A172 (cell line): ENCODE measurements at regions not wholly inside any gene's neighbourhood (a gene's known extent, or its start where the extent isn't known, plus 50 kb on each side); places are given as distances from the start of the nearest gene placed in this dataset.
A peak's percentile ranks its signal among the peaks of the same experiment; 100 is the strongest.

Experiments used
- DNase-seq: peaks from one replicate; pipeline ENCODE4 v3.0.0-alpha.2; 2015; ENCODE audit warnings: low spot score

DNA sequence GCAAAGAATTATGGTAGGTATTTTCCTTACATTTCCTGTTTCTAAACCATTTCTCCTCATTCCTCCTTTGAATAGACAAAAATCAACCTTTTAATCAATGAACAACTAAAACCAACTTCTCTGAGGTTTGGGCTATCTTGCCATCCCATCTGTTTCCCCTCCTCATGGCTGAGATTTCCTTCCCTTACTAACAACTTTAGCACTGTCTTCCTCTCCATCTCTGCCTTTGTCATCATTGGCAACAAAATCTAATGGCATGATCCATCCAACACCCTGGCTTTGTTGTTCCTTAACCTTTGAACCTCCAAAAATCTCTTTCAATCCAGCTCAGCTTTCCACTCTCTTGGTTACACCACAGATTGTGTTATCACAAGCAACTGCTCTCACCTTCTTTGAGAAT, 95.3 kb upstream of the FAM136A start:
- no peak for DNase-seq

DNA sequence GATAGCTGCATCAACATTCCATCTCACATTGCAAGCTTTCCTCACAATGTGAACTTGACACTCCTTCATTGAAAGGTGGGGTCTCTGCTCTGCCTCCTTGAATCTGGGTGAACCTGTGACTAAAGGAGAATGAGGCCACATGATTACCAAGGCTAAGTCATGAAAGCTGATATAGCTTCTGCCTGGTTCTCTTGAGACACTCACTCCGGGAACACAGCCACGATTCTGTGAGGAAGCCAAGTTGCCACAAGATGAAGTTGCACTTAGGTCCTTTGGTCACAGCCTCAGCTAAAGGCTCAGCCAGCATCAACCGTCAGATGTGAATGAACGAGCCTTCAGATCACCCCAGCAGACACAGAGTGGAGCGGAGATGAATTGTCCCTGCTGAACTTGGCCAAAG, 94.7 kb upstream of the FAM136A start:
- no peak for DNase-seq

DNA sequence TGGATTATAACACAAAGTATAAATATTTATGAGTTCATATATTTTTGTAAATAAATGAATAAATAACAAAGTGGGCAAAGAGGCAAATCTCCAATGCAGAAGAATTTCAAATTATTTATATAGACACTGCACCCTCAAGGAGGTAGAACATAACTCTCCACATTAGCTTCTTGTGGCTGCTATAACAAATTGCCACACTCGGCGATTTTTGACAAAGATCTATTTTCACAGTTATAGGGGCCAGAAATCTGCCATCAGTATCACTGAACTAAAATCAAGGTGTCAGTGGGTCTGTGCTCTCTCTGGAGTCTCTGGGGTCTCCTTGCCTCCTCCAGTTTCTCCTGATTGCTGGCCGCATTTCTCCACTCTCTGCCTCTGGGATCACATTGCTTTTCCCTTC, 92.0 kb upstream of the FAM136A start:
- DNase-seq: no peak

DNA sequence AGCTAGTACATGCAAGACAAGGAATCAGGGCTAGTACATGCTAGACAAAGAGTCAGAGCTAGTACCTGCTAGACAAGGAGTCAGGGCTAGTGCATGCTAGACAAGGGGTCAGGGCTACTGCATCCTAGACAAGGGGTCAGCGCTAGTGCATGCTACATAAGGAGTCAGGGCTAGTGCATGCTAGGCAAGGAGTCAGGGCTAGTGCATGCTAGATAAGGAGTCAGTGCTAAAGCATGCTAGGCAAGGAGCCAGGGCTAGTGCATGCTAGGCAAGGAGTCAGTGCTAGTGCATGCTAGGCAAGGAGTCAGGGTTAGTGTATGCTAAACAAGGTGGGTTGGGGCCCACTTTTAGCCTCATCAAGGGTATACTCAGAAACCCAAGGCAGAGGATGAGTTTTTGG, 90.1 kb upstream of the FAM136A start:
- DNase-seq: no peak

DNA sequence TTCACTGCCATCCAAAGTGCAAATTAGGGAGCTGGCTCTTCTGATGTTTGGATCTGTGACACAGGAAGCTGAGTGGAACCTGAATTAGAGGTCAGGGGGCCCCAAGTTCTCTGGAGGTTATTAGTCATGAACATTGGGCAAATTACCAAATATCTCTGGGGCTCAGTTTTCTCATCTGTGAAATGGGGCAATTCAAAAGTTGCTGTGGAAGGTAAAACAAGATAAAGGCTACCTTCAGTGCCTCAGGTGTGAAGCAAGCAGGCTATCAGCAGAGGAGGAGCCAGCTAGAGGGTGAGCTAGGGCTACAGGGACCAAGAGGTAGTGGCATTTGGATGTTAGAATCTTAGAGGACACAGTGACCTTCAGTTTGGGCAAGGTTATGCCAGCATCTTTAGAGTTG, 89.4 kb upstream of the FAM136A start:
- no peak for DNase-seq

DNA sequence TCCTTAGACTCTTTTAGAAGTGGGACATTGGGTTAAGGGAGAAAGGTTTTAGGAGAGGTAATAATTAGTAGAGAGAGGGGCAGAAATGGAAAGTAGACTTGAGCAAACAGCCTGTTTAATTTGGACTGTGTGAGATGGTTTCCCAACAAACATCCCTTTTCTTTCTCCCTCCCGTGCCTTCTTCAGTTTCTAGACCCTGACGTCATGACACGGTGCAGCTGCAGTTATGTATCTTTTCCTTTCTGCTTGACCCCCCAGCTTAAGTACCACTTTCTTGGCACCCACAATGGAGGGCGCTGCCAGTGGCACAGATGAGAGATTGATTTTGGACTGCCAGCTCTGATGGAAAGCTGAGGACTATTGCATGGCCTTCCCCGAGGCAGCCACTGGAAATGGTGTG, 86.9 kb upstream of the FAM136A start:
- no peak for DNase-seq

DNA sequence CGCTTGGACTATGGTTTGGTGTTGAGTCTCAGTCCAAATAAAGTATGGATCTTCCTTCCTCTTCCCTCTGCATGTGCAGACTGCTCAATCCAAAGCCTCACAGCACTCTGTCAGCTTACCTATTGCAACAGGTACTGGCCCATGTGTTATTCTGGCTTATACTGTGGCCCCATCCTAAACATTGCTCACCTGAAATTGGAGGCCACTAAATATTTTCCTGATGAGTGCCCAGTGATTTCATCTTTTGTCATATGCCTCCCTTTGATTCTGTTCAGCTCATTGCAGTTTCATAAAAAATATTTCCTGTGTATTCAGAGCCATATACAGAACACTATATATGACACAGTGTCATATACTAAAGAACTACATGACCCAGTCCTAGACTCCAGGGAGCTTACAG, 86.3 kb upstream of the FAM136A start:
- no peak for DNase-seq

DNA sequence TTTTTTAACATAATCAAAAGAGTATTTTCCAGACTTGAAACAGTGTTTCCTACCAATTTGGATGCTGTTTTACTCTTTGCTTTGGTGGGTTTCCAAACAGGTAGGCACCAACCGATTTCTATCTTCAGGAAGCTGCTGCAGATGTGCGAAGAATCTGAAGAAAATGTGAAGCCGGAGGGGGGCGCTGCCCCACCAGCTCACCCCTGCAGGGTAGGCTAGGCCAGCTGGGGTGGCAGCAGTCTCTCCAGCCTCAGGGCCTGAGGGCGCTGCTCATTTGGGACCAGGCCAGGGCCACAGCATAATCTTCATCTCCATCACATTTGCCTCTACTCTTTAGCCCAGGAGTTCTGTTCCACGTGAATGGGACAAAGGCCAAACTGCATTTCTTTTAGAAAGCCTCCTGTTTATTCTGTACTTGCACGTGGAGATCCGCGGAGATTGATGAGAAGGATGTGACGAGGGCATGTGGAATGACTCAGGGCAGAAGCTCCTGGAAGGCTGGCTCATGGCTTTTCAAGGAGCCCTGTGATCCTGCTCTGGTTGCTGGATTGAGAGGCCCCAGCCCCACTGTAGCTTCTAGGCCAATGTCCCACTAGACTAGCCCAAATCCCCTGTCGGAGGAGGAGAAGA, 84.2 kb upstream of the FAM136A start:
- no peak for DNase-seq

DNA sequence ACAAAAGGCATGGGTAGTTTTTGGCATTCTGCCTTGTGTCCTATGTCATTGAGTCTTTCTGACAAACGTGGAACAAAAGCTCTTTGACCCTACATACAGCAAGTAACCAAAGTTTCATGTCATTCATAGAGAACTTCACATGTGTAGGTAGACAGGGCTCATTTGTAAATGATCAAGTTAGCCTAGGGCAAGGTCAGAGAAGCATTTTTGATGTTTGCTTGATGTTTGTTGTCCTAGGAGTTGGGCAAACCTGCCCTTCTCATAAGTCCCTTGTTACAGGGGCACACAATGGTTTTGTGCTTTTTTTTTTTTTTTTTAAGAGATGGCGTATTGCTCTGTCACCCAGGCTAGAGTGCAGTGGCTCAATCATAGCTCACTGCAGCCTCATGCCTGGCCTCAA, 83.3 kb upstream of the FAM136A start:
- no peak for DNase-seq

DNA sequence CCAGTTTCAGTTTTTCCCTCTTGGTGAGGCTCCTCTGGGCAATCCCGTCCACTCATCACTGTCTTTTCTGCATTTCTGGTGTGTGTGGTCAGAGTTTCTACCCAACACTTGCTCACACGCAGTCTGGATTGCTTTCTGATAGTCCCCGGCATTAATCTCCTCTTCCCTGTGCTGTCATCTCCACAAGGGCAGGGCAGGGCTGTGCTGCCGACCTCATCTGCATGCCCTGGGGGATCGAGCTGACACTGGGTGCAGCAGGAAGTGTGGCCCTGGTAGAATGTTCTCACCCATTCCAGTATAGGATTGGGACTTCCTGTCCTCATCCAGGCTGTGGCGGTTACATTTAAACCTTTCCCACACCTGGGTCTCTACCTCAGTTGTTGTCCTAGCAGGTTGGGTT, 80.0 kb upstream of the FAM136A start:
- peak; percentile 71 for DNase-seq

DNA sequence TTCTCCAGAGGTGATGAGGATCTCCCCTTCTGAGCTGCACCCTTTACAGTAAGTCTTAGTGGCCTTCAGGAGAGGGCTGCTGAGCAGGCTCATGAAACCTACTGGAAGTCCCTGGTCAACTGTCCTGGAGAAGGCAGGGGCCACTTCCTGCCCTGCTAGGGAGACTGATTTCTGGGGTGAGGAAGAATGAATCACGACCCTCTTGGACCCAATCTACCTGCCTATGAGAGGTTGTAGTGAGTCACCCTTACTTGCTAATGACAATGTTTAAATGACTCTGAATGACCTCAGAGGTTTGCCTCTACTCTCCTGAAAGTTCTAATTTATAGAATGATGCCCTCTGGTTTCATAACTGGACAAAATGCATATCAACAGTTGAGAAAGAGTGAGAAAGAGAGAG, 79.4 kb upstream of the FAM136A start:
- DNase-seq: peak; percentile 68

DNA sequence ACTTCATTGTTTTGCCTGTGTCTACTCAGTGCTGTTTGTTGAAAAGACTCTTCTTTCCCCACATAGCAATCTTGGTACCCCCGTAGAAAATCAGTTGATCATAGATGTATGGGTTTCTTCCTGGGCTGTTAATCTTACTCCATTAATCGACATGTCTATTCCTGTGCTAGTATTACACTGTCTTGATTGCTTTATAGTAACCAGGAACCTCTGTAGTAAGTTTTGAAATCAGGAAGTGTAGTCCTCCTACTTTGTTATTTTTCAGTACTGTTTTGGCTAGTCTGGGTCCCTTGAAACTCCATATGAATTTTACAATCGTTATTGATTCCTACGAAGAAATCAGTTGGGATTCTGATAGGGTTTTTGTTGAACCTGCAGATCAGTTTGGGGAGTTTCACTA, 78.8 kb upstream of the FAM136A start:
- DNase-seq: no peak

DNA sequence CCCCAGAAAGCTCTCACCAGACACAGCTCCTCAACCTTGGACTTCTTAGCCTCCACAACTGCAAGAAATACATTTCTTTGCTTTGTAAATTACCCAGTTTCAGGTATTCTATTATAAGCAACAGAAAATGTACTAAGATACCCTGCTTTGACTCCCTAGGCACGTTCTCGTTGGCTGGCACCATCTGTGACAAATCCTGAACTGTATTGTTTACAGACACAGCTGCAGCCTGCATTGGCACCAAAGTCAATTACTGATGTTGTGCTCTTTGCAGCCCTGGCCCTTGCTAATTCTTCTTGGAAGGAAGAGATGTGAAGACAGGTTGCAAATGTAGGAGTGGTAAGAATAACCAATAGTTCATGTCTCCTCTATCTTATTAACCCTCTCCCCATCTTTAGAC, 72.7 kb upstream of the FAM136A start:
- DNase-seq: no peak

DNA sequence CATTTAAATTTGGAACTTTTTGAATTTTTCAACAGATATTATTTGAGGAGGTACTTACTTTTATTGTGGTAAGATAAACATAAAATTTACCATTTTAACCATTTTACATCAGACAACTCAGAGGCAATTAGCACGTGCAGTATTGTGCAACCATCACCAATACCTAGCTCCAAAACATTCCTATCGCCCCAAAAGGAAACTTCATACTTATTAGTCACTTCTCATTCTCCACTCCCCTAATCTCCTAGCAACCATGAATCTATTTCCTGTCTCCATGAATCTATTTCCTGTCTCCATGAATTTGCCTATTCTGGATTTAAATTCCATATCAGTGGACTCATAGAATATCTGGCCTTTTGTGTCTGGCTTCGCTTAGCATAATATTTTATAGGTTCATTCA, 69.9 kb upstream of the FAM136A start:
- peak; percentile 85 for DNase-seq

DNA sequence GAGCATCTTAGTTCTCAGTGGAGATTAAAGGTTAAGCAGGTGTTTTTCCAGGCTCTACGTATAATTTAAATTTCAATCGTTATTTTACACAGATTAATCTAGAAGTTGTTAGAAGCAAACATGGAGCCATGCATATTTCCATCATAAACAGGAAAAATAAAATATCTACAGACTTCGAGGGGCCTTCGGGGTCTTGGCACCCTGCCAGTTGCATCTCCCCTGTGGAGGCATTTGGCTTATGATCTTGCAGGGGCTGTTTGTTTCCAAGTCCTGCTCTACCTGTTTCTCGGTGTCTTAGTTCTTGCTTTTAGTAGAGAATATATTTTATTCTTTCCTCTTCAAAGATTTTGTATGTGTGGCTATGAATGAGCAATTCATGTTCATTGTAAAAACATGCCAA, 67.2 kb upstream of the FAM136A start:
- no peak for DNase-seq

DNA sequence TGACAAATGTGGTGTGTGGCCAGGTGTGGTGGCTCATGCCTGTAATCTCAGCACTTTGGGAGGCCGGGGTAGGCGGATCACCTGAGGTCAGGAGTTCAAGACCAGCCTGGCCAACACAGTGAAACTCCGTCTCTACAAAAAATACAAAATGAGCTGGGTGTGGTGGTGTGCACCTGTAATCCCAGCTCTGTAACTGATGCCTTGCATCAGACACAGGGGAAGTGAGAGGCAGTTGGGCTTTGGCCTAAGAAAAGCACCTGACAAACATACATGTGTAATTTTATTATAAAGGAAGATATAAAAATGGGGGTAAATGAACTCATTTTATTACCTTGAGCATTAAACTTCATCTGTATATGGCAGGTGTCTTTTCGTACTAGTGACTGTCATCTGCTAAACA, 66.7 kb upstream of the FAM136A start:
- no peak for DNase-seq

DNA sequence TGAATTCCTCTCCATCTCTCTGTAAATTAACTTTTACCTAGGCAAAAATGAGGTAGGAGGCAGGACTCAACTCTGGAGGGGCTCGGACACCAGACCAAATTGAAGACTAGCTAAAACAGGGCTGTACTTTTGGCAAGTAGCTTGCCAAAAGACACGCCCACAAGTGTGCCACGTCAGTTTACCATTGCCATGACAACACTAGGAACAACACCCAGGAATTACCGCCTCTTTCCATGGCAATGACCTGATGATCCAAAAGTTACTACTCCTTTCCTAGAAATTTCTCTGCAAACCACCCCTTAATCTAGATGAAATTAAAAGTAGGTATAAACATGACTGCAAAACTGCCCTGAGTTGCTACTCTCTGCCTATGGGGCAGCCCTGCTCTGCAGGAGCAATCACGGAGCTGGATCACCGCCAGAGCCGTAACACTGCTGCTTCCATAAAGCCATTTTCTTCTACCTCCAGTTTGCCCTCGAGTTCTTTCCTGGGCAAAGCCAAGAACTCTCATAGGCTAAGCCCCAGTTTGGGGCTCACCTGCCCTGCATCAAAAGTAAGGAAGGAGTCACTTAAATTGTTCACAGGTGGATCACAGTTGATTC, 66.0 kb upstream of the FAM136A start:
- DNase-seq: peak; percentile 13

DNA sequence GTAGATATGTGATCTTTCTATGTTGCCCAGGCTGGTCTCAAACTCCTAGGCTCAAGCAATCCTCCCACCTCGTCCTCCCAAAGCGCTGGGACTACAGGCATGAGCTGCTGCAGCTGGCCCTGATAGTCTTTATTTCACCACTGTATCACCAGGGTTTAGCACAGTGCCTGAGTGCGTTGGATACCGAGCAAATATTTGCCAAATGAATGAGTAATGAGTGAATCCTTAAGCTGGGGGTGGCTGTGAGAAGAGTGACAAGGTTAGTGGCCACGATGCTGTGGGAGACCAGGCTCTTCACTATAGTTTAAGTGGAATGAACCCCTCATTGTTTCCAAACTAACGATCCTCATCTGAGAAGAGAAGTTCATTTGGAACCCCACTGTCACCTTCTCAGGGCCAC, 60.8 kb upstream of the FAM136A start:
- no peak for DNase-seq

DNA sequence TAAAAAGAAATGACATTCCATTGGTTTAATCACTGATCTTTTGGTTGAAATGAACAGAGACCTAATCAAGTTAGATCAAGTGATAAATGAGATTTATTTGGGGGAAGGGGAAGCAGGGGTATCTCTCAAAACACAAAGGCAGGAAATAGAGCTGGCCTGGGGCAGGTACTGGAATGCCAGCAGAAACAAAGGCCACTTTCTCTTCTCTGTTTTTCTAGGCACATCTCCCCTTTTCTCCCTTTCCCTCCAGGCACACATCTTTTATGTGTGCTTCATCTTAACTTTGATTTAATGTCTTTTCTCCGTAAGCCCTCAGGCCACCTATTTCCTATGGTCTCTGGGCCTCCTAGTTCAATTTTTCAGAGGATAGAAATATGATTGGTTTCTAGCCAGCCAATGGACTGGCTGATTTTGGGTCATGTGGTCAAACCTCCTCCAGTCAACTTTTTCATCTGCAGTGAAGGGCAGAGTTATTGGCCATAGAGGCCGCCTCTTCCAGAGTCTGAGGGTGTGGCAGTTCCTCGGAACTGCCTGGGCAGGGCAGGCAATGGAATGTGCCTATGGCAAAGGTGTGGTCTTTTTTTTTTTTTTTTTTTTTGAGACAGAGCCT, 58.9 kb upstream of the FAM136A start:
- DNase-seq: peak; percentile 49

DNA sequence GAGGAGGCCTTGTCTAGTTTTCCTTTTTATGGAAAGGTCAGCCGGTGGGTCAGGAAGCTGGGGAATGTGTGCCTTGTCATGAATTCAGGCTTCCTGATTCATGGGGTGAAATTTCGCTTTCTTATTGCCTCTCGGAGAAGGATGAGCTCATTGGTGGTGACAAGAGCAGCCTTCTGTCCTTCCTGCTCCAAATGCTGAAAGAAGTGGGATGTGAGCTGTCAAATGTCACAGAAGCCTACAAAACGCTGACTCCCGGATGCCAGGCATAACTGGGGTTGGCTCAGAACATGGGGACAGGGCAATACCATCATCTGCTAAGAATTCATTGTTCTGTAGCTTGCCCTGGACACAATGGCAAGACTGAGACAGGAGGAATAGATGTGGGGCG, 55.8 kb upstream of the FAM136A start:
- peak; percentile 46 for DNase-seq

DNA sequence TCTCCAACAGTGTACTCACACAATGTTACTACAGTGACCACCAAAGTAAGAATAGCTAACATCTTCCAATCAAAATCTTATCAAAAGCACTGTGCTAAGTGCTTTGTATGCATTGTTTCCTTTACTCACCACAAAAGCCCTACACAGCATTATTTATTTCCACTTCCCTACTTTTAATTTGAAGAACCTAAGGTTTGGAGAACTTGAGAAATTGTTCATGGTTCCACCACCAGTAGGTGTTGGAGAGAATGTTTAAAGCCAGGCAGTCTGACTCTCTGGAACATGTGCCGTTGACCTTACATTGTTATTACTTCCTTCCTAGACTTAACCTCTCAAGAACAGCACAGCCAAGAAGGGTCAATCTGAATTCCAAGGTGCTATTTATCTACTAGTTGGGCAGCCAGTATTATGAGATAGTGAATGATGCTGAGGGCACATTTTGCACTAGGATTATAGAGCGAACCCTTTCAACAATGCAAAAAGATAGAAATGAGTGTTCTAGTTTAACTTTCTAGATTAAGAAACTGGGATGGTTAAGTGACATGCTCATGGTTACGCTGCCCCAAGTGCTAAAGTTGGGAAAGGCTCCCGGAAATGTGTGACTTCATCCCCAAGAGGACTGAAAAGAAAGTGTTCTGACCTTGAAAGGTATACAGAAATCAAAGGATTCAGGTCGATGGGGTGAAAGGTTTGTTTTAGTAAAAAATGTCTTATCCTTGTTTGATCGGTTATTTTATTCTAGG, 55.2 kb upstream of the FAM136A start:
- DNase-seq: no peak

DNA sequence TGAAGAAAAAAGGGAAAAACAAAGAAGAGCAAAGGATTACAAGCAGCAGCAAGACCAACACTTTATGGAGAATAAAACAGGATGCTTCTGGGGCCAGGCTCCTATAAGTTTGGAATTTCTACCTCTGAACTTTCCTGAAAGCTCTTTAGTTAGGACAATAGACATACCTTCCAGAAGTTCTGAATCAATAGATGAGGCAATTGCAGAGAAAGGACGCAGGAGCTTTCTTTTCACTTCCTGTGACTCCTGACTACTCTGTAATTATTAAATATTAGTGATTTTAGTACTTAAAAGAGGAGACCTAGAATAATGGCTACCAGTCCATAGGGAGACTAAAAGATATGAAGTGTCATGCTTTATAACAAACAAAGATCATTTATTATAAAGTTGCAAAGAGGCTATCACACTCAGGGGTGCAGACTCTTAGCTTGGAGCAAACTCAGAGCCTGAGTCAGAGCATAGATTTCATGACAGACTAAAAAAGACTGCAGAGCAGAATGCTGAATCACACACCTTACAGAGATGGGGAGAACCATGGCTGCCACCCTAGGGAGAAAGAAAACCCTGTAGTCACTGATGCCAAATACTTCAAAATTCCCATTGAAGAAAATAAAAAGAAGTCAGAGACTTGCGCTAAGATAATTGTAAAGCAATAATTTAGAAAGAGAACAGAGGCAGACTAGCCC, 52.5 kb upstream of the FAM136A start:
- peak; percentile 37 for DNase-seq
